OCI-LY1 (cell line): ENCODE measurements at regions not wholly inside any gene's neighbourhood (a gene's known extent, or its start where the extent isn't known, plus 50 kb on each side); places are given as distances from the start of the nearest gene placed in this dataset.

Source experiments
- CTCF ChIP-seq: fragments of 200-600 bp; sonication (generic), shearing (Covaris generic); IDR thresholded peaks from 2 replicates; pipeline ENCODE4 v1.5.1; 2017; ENCODE audit warnings: mild to moderate bottlenecking, antibody characterized with exemption, low read length, moderate library complexity, mixed read lengths
- EZH2 ChIP-seq: fragments of 200-600 bp; sonication (generic), shearing (Covaris generic); IDR thresholded peaks from 2 replicates; pipeline ENCODE4 v1.8.0; 2017; ENCODE audit warnings: borderline replicate concordance, mixed run types, mild to moderate bottlenecking, antibody characterized with exemption, low read length, moderate library complexity, mixed read lengths

- TF ChIP-seq EZH2 (no peak), CTCF (no peak)
Measured at GRCh38 chr5:174555726-174556125, 168.7 kb upstream of the MSX2 start.
